Lung (tissue), 11 donors: ENCODE measurements at regions not wholly inside any gene's neighbourhood (a gene's known extent, or its start where the extent isn't known, plus 50 kb on each side); places are given as distances from the start of the nearest gene placed in this dataset.
A peak's percentile ranks its signal among the peaks of the same experiment; 100 is the strongest.

Experiments used
- ATAC-seq: fragments of 200-7000 bp; cut with Tn5 transposase; one replicate; pipeline ENCODE4 v1.9.1; 2020; ENCODE audit warnings: moderate number of reproducible peaks; ENCODE audit not compliant: insufficient read depth, low FRiP score
- DNase-seq, 3 donors: peaks; one replicate each; pipeline ENCODE4 v3.0.0-alpha.2; 2013 to 2017
- H3K27ac ChIP-seq, 2 donors: one replicate each; pipeline ENCODE4 v1.5.1; 2013; ENCODE audit warnings: mild to moderate bottlenecking in 2 of 2, moderate library complexity in 2 of 2, control low read depth in 1 of 2, inconsistent platforms in 1 of 2, low read depth in 1 of 2, low read length in 1 of 2
- H3K27me3 ChIP-seq, 3 donors: one replicate each; pipeline ENCODE4 v1.5.1; 2013; ENCODE audit warnings: low read length in 2 of 3; ENCODE audit not compliant: control insufficient read depth in 3 of 3, insufficient read depth in 3 of 3
- H3K36me3 ChIP-seq, 4 donors: one replicate each; pipeline ENCODE4 v1.5.1; 2013; ENCODE audit warnings: low read length in 4 of 4, mild to moderate bottlenecking in 1 of 4, moderate library complexity in 1 of 4; ENCODE audit not compliant: control insufficient read depth in 4 of 4, insufficient read depth in 4 of 4
- H3K4me1 ChIP-seq, 5 donors: one replicate each; pipeline ENCODE4 v1.5.1; 2013; ENCODE audit warnings: low read length in 5 of 5, mild to moderate bottlenecking in 2 of 5, moderate library complexity in 1 of 5; ENCODE audit not compliant: control insufficient read depth in 5 of 5, insufficient read depth in 5 of 5
- H3K4me3 ChIP-seq: one replicate; pipeline ENCODE4 v1.5.1; 2013; ENCODE audit warnings: mild to moderate bottlenecking, control low read depth, moderate library complexity
- H3K9ac ChIP-seq, 2 donors: one replicate each; pipeline ENCODE4 v1.5.1; 2013; ENCODE audit warnings: low read length in 2 of 2, control low read depth in 1 of 2; ENCODE audit not compliant: insufficient read depth in 1 of 2
- H3K9me3 ChIP-seq, 4 donors: one replicate each; pipeline ENCODE4 v1.5.1; 2013; ENCODE audit warnings: low read length in 3 of 4, mild to moderate bottlenecking in 1 of 4, moderate library complexity in 1 of 4; ENCODE audit not compliant: control insufficient read depth in 4 of 4, insufficient read depth in 3 of 4
- WGBS, 2 donors: extraction: QIAGEN DNeasy Blood & Tissue Kit; methylation state at CpG; one replicate each; pipeline ENCODE4 v1.1.7; 2013; 5-methylcytosine and 5-hydroxymethylcytosine counted together
- TF ChIP-seq, protein P1 (sequence below): IDR thresholded peaks from 2 replicates; pipeline ENCODE4 v1.5.1; 2012; ENCODE audit warnings: mild to moderate bottlenecking; ENCODE audit errors: control extremely low read depth, extremely low read depth
- donor health status: control.
- donor health status: control.
- donor health status: Bipolar disorder and iron deficiency.
- donor health status: healthy.
- donor health status: DM: yes; HTN: yes; CAD: no.

DNA sequence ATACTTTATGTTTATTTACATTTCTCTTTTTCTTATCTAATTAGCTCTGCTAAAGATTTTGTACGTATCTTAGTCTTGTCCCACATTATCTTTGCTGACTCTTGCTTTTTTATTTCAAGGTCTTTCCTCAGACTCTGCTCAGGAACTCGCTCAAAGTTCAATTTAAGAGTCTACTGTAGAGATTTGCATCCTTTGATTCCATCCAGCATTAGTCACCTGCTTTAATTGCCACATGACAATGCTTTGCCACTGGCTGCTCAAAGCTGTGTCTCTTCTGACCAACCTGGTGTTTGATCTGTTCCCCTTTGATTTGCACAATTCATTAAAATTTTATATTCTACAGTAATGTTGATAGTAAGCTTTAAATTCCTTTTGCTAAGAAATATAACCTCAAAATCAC, 157.9 kb upstream of the FREM2 start:
- Histone ChIP-seq H3K27me3 (peaks cover 0 to 6% (median 0%) of the 10 kb centered on the region in 3 donors), H3K9me3 (no peaks in the 10 kb centered on the region), H3K36me3 (no peaks in the 10 kb centered on the region), H3K27ac (no peak overlapping the region), H3K9ac (no peak overlapping the region), H3K4me1 (no peaks in the 10 kb centered on the region), H3K4me3 (no peak overlapping the region)
- TF ChIP-seq, protein P1, sequence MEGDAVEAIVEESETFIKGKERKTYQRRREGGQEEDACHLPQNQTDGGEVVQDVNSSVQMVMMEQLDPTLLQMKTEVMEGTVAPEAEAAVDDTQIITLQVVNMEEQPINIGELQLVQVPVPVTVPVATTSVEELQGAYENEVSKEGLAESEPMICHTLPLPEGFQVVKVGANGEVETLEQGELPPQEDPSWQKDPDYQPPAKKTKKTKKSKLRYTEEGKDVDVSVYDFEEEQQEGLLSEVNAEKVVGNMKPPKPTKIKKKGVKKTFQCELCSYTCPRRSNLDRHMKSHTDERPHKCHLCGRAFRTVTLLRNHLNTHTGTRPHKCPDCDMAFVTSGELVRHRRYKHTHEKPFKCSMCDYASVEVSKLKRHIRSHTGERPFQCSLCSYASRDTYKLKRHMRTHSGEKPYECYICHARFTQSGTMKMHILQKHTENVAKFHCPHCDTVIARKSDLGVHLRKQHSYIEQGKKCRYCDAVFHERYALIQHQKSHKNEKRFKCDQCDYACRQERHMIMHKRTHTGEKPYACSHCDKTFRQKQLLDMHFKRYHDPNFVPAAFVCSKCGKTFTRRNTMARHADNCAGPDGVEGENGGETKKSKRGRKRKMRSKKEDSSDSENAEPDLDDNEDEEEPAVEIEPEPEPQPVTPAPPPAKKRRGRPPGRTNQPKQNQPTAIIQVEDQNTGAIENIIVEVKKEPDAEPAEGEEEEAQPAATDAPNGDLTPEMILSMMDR = no peak
- no peak for ATAC-seq
- no peak for DNase-seq
- WGBS, 2 donors = 64 to 77% methylated on average over 2 of the region's 2 CpGs

DNA sequence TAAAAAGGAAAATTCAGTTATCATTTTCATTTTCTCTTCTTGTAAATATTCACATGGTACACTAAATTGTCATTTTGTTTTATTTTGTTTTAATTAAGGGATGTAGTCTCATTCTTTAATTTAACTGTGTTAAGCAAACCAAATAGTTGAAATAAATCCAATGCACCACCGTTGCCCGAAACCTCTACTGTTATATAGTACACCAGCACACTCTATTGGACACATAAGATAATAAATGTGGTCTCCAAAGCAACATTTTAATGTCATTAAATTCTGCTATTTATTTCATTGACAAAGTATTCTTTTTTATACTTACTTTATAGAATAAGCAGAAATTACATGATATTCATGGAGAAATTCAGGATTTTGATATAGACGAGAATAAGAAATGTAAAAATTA, 156.4 kb upstream of the FREM2 start:
- H3K4me1 ChIP-seq = no peaks in the 10 kb centered on the region
- no peak overlapping the region for H3K27ac ChIP-seq
- no peaks in the 10 kb centered on the region for H3K36me3 ChIP-seq
- TF ChIP-seq, protein P1 = no peak
- H3K9me3 ChIP-seq = no peaks in the 10 kb centered on the region
- ATAC-seq (no peak), DNase-seq (peak in 2 of 3 donors; percentile 47 to 62)
- no peak overlapping the region for H3K4me3 ChIP-seq
- peaks cover 0 to 6% (median 0%) of the 10 kb centered on the region in 3 donors for H3K27me3 ChIP-seq
- 50 to 51% methylated on average over 3 of the region's 3 CpGs for WGBS, 2 donors
- H3K9ac ChIP-seq = no peak overlapping the region

DNA sequence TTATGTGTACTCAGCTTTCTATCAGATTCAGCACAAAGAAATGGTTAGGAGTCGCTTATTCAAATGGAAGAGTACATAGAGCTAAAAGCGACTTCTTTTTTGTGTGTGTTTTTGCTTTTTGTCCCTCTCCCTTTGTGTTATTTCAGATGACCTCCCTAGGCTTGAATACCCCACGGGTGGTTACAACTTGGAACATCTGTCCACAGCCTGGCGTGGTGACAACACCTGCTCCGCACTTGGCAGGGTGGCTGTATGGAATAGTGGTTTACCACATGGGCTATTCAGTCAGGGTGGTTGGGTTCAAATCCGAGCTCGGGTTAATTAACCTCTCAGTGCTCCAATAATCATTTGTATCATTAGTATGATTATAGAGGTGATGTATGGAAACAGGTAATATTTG, 151.6 kb upstream of the FREM2 start:
- DNase-seq (no peak), ATAC-seq (no peak)
- no peaks in the 10 kb centered on the region for H3K4me1 ChIP-seq
- H3K4me3 ChIP-seq = no peak overlapping the region
- H3K9me3 ChIP-seq = no peaks in the 10 kb centered on the region
- 83 to 86% methylated on average over 7 of the region's 7 CpGs for WGBS, 2 donors
- H3K9ac ChIP-seq = no peak overlapping the region
- TF ChIP-seq, protein P1 = no peak
- no peaks in the 10 kb centered on the region for H3K36me3 ChIP-seq
- H3K27ac ChIP-seq = no peak overlapping the region
- H3K27me3 ChIP-seq = no peaks in the 10 kb centered on the region

DNA sequence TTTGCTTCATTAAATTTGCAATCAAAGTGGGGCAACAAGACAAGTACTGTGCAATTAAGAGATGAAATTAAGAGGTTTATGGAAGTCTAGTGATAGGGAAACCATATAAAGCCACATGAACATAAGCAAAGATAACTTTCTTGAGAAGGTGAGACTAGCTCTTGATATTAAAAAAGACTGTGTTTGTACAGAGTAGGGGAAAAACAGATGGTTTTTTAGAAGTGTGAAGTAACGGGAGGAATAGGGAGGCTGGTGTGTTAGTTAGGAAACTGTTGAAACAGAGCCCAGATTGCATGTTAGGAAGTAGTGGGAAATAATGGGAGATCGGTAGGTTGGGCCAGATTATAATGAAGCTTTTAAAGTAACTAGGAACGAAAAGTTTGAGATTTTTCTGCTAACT, 149.8 kb upstream of the FREM2 start:
- Histone ChIP-seq H3K27me3 (no peaks in the 10 kb centered on the region), H3K4me1 (no peaks in the 10 kb centered on the region), H3K36me3 (no peaks in the 10 kb centered on the region), H3K9ac (no peak overlapping the region), H3K4me3 (no peak overlapping the region), H3K9me3 (no peaks in the 10 kb centered on the region), H3K27ac (no peak overlapping the region)
- TF ChIP-seq, protein P1 = no peak
- ATAC-seq = no peak
- WGBS, 2 donors = 63 to 73% methylated on average over 3 of the region's 3 CpGs
- DNase-seq = peak in 1 of 3 donors; percentile 21
